MM.1S (cell line): ENCODE measurements at regions not wholly inside any gene's neighbourhood (a gene's known extent, or its start where the extent isn't known, plus 50 kb on each side); places are given as distances from the start of the nearest gene placed in this dataset.
"Not testable (repeated sequence)": the region's sequence is repeated elsewhere in the genome, so short reads cannot be mapped to it uniquely, and the experiment has no call there.

Experiments used
- DNase-seq: peaks from one replicate; pipeline ENCODE4 v3.0.0-alpha.2; 2015
- H2AFZ ChIP-seq: fragments of 300-600 bp; sonication (generic); 2 replicates; pipeline ENCODE4 v1.6.0; 2016; ENCODE audit warnings: antibody characterized with exemption, low read length
- H3F3A ChIP-seq: fragments of 300-600 bp; sonication (generic); 2 replicates; pipeline ENCODE4 v1.6.1; 2016; ENCODE audit warnings: mild to moderate bottlenecking, antibody characterized with exemption, low read length, moderate library complexity, mixed read lengths; ENCODE audit not compliant: insufficient read depth
- H3K27ac ChIP-seq: fragments of 300-600 bp; sonication (generic); 2 replicates; pipeline ENCODE4 v1.5.1; 2016; ENCODE audit warnings: mild to moderate bottlenecking, low read length
- H3K27me3 ChIP-seq: fragments of 300-600 bp; sonication (generic); replicated peaks from 2 replicates; pipeline ENCODE4 v1.6.0; 2016; ENCODE audit warnings: low read length; ENCODE audit not compliant: insufficient read depth
- H3K36me3 ChIP-seq: fragments of 300-600 bp; sonication (generic); replicated peaks from 2 replicates; pipeline ENCODE4 v1.6.1; 2016; ENCODE audit warnings: mild to moderate bottlenecking, low read length, mixed read lengths; ENCODE audit not compliant: insufficient read depth
- H3K4me1 ChIP-seq: fragments of 300-600 bp; sonication (generic); 2 replicates; pipeline ENCODE4 v1.6.1; 2016; ENCODE audit warnings: low read length, mixed read lengths
- H3K4me2 ChIP-seq: fragments of 300-600 bp; sonication (generic); 2 replicates; pipeline ENCODE4 v1.6.0; 2016; ENCODE audit warnings: low read depth, low read length
- H3K4me3 ChIP-seq: fragments of 300-600 bp; sonication (generic); 2 replicates; pipeline ENCODE4 v1.5.1; 2016; ENCODE audit warnings: low read length, mixed read lengths
- H3K79me2 ChIP-seq: fragments of 300-600 bp; sonication (generic); 2 replicates; pipeline ENCODE4 v1.6.1; 2016; ENCODE audit warnings: mixed run types, low read length, mixed read lengths
- H3K9ac ChIP-seq: fragments of 300-600 bp; sonication (generic); 2 replicates; pipeline ENCODE4 v1.6.1; 2016; ENCODE audit warnings: low read length, mixed read lengths
- H3K9me2 ChIP-seq: fragments of 300-600 bp; sonication (generic); replicated peaks from 2 replicates; pipeline ENCODE4 v1.6.1; 2016; ENCODE audit warnings: mild to moderate bottlenecking, low read length, mixed read lengths; ENCODE audit not compliant: insufficient read depth
- H3K9me3 ChIP-seq: fragments of 300-600 bp; sonication (generic); replicated peaks from 2 replicates; pipeline ENCODE4 v1.6.1; 2016; ENCODE audit warnings: mild to moderate bottlenecking, low read length, mixed read lengths; ENCODE audit not compliant: insufficient read depth
- H4K20me1 ChIP-seq: fragments of 300-600 bp; sonication (generic); 2 replicates; pipeline ENCODE4 v1.6.1; 2016; ENCODE audit warnings: mild to moderate bottlenecking, low read length, moderate library complexity, mixed read lengths; ENCODE audit not compliant: insufficient read depth
- TF ChIP-seq, protein P1 (sequence below): fragments of 300-600 bp; sonication (generic); IDR thresholded peaks from 2 replicates; pipeline ENCODE4 v1.5.1; 2016; ENCODE audit warnings: antibody characterized with exemption, low read length, mixed read lengths

DNA sequence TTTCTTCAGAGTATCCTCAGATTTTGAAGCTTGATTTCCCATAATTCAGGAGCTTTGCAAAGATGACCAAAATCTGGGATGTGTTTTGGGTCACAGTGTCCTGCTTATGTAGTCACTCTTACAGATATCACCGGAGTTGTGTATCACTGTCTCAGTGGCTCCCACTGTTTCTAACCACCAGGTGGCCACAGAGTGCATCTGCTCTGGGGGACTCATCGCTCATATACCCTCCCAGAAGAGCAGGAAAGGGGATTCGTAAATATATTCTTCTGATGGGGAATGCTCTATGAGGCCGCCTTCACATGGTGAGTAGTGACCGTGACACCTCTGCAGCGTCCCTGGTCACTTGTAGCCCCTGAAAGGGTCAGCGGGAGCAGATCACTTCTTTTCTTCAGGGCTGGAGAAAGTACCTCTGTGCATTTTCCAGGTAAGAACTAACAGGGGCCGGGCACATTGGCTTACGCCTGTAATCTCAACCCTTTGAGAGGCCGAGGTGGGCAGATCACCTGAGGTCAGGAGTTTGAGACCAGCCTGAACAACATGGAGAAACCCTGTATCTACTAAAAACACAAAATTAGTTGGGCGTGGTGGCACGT, 249.4 kb upstream of the NOTCH2NLA start:
- not testable (repeated sequence) for H3K9me2 ChIP-seq, H3K4me1 ChIP-seq, H2AFZ ChIP-seq, H3K27ac ChIP-seq, H3K4me2 ChIP-seq, H3F3A ChIP-seq, H4K20me1 ChIP-seq, H3K79me2 ChIP-seq, H3K4me3 ChIP-seq, H3K9me3 ChIP-seq, H3K9ac ChIP-seq, H3K27me3 ChIP-seq, H3K36me3 ChIP-seq
- DNase-seq = peak; percentile 6
- TF ChIP-seq, protein P1, sequence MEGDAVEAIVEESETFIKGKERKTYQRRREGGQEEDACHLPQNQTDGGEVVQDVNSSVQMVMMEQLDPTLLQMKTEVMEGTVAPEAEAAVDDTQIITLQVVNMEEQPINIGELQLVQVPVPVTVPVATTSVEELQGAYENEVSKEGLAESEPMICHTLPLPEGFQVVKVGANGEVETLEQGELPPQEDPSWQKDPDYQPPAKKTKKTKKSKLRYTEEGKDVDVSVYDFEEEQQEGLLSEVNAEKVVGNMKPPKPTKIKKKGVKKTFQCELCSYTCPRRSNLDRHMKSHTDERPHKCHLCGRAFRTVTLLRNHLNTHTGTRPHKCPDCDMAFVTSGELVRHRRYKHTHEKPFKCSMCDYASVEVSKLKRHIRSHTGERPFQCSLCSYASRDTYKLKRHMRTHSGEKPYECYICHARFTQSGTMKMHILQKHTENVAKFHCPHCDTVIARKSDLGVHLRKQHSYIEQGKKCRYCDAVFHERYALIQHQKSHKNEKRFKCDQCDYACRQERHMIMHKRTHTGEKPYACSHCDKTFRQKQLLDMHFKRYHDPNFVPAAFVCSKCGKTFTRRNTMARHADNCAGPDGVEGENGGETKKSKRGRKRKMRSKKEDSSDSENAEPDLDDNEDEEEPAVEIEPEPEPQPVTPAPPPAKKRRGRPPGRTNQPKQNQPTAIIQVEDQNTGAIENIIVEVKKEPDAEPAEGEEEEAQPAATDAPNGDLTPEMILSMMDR = peak; percentile 68

DNA sequence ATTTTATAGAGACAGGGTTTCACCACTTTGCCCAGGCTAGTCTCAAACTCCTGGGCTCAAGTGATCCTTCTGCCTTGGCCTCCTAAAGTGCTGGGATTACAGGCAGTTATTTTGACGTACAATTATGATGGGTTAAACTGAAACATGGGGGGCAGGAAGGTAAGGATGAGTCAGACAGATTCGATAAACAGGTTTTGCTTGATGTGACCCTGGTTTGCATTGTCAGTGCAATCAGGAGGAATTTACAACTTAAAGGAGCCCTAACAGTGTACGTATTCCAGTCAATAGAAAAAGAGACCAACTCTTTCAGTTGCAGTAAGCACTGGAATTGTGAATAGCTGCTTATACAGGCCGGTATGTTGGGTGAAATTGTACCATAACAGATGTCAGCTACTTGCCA, 246.3 kb upstream of the NOTCH2NLA start:
- not testable (repeated sequence) for H3K9ac ChIP-seq, H3K4me2 ChIP-seq, H3K4me1 ChIP-seq, H3F3A ChIP-seq, H3K9me3 ChIP-seq, H3K27me3 ChIP-seq, H3K79me2 ChIP-seq, H2AFZ ChIP-seq, H3K36me3 ChIP-seq, DNase-seq, H3K27ac ChIP-seq, H3K4me3 ChIP-seq, H3K9me2 ChIP-seq, H4K20me1 ChIP-seq

DNA sequence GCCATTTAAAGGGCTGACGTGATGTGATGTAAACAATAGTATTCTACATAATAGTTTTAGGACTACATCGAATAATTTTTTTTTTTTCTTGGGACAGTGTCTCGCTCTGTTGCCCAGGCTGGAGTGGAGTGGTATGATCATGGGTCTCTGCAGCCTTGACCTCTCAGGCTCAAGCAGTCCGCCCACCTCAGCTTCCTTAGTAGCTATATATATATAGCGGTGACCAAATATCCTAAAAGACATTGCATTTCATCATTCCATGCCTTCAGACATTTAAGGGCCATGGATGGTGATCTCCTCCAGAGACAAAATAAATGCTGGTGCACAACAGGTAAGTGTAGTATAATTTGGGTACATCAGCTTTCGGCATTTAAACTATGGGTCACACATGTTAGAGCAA, 245.4 kb upstream of the NOTCH2NLA start:
- H3K27me3 ChIP-seq, H4K20me1 ChIP-seq, H3K4me3 ChIP-seq, H3K4me2 ChIP-seq, H3K27ac ChIP-seq, H3K4me1 ChIP-seq, H3K9me2 ChIP-seq, H3F3A ChIP-seq, H3K79me2 ChIP-seq, H3K9me3 ChIP-seq, H3K9ac ChIP-seq, H2AFZ ChIP-seq, H3K36me3 ChIP-seq, DNase-seq: not testable (repeated sequence)

DNA sequence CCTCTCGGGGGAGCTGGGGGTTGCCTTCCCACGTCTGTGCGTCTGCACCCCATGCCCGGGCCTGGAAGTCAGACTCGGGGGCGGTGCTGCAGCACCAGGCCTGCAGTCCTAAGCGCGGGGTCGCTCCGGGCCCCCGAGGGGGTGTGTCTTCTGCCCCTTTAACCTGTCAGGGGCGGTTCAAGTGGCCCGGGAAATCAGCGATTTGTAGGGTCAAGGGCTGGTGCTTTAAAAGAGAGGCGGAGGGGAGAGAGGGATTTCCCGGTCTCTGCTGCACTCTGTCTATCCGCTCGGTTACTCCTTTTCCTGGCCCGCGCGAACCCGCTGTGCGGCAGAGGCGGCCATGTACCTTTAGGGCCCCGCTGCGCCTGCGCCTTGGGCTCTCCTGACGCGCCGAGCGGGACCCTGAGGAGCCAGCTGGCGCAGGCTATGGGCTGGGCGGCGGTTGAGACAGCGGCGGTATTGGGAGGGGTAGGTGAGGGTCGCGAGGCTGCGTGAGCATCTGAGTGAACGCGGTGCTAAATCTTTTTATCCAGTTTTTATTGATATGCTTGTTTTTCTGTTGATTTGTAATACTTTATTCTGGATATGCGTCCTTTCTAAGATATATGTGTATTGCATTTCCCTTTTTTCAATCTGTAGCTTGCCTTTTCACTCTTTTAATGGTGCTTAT, 243.5 kb upstream of the NOTCH2NLA start:
- peak overlapping the region; percentile 55; the same call in 1 of the 2 replicates for H3K4me2 ChIP-seq
- not testable (repeated sequence) for H3K27me3 ChIP-seq, H3K36me3 ChIP-seq, H4K20me1 ChIP-seq, H3K79me2 ChIP-seq, H3K9me2 ChIP-seq, H3K27ac ChIP-seq, H3K4me1 ChIP-seq, H3F3A ChIP-seq, H3K9me3 ChIP-seq
- peak overlapping the region; percentile 70; the same call in 1 of the 2 replicates for H2AFZ ChIP-seq
- DNase-seq = peak; percentile 57
- peak overlapping the region; percentile 25; the same call in 1 of the 2 replicates for H3K9ac ChIP-seq
- peak overlapping the region; percentile 40 for H3K4me3 ChIP-seq

DNA sequence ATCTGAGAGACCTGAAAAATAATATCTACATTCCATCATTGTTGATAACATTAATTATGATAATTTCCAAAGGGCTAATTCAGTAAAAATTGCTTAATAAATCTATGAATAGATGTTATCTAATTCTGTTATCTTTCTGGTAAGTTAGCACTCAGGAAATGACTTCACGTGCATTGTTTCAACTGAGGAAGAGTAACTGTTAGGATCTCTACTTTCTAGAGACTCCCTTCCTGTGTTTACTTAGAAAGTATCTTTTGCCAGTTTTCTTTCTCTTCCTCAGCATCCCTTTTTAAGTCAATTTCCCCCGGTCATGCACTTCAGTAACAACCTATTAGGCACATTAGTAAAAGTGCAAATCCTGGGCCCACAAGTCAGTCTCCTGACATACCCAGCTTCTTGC, 231.1 kb upstream of the NOTCH2NLA start:
- H3K27me3 ChIP-seq, H3K36me3 ChIP-seq, H3K4me2 ChIP-seq, H4K20me1 ChIP-seq, H3K27ac ChIP-seq, H3K9me2 ChIP-seq, H3K9ac ChIP-seq, H2AFZ ChIP-seq, H3K9me3 ChIP-seq, H3K4me1 ChIP-seq, DNase-seq, H3K79me2 ChIP-seq, H3F3A ChIP-seq, H3K4me3 ChIP-seq: not testable (repeated sequence)

DNA sequence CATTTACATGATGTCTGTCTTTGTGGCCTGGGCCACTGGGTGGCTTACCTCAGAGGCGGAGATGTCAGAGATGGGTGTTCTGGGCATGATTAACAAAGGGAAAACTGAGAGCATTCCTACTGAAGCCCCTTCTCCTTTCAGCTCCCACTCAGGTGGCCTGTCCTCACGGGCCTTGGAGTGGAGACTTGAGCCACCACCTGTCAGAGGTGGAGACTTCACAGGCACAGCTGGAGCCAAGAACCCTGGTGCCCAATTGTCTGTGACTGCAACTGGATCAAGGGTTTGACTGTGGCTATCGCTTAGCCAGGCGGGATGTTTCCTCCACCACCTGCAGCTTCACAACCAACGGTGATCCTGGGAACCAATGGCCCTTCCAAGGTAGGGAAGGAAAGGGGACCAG, 230.5 kb upstream of the NOTCH2NLA start:
- not testable (repeated sequence) for H3K36me3 ChIP-seq, H3K9me3 ChIP-seq, H3K27ac ChIP-seq, H3K4me1 ChIP-seq, DNase-seq, H3F3A ChIP-seq, H3K79me2 ChIP-seq, H3K27me3 ChIP-seq, H4K20me1 ChIP-seq, H3K4me2 ChIP-seq, H3K9me2 ChIP-seq, H3K4me3 ChIP-seq, H2AFZ ChIP-seq, H3K9ac ChIP-seq

DNA sequence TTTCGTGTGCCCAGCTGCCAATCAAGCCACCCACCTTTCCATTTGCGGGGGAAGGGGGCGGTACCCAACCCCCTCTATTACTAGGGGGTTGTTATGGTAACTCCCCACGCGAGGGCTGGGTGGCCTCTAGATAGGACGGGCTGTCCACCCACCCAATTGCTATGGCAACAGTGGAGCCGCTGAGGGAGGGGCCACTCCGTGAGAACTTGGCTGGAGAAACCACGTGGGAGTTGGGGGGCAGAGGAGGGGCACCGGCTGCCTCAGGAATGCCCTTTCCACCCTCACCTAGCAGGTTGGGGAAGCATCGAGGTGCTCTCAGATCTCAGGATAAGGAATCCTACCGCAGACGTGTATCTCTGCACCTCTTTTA, 220.0 kb upstream of the NOTCH2NLA start:
- not testable (repeated sequence) for H3K27me3 ChIP-seq, H3K79me2 ChIP-seq, DNase-seq, H3K4me2 ChIP-seq, H4K20me1 ChIP-seq, H3K9ac ChIP-seq, H3K36me3 ChIP-seq, H3K4me1 ChIP-seq, H3F3A ChIP-seq, H3K9me3 ChIP-seq, H3K4me3 ChIP-seq, H3K9me2 ChIP-seq, H2AFZ ChIP-seq, H3K27ac ChIP-seq
